ENCODE measurements at regions not wholly inside any gene's neighbourhood (a gene's known extent, or its start where the extent isn't known, plus 50 kb on each side); places are given as distances from the start of the nearest gene placed in this dataset.
"Not testable (repeated sequence)": the region's sequence is repeated elsewhere in the genome, so short reads cannot be mapped to it uniquely, and the experiment has no call there.

GRCh38 chr16:6728381-6728780 lies 604.3 kb upstream of the RBFOX1 start:
- no peak overlapping the region for H3K27ac ChIP-seq
- no peak for DNase-seq (ENCODE audit: low spot score)
- no peaks in the 10 kb centered on the region for H3K36me3 ChIP-seq
- no peak for TF ChIP-seq CTCF (IDR thresholded peaks at IDR 0.05)
- no peaks in the 10 kb centered on the region for H3K4me1 ChIP-seq
- H3K9me3 ChIP-seq: no peaks in the 10 kb centered on the region
- no peak overlapping the region for H3K4me3 ChIP-seq
- no peaks in the 10 kb centered on the region for H3K27me3 ChIP-seq

GRCh38 chr16:6726621-6727020 lies 606.0 kb upstream of the RBFOX1 start:
- no peak for DNase-seq (ENCODE audit: low spot score)
- no peak for TF ChIP-seq CTCF (IDR thresholded peaks at IDR 0.05)
- Histone ChIP-seq H3K4me3 (no peak overlapping the region), H3K36me3 (no peaks in the 10 kb centered on the region), H3K27ac (no peak overlapping the region), H3K9me3 (no peaks in the 10 kb centered on the region), H3K4me1 (no peaks in the 10 kb centered on the region), H3K27me3 (no peaks in the 10 kb centered on the region)

GRCh38 chr16:6725634-6726331 lies 606.9 kb upstream of the RBFOX1 start:
- H3K27ac ChIP-seq: no peak overlapping the region
- no peak for TF ChIP-seq CTCF (IDR thresholded peaks at IDR 0.05)
- no peaks in the 10 kb centered on the region for H3K4me1 ChIP-seq
- no peaks in the 10 kb centered on the region for H3K27me3 ChIP-seq
- no peak overlapping the region for H3K4me3 ChIP-seq
- DNase-seq (ENCODE audit: low spot score): no peak
- H3K9me3 ChIP-seq: no peaks in the 10 kb centered on the region
- H3K36me3 ChIP-seq: no peaks in the 10 kb centered on the region

GRCh38 chr16:6725206-6725605 lies 607.4 kb upstream of the RBFOX1 start:
- not testable (repeated sequence) for DNase-seq (ENCODE audit: low spot score); H3K27me3 ChIP-seq; H3K27ac ChIP-seq; H3K4me3 ChIP-seq; H3K4me1 ChIP-seq; H3K36me3 ChIP-seq; H3K9me3 ChIP-seq

GRCh38 chr16:6722786-6723185 lies 609.9 kb upstream of the RBFOX1 start:
- no peak for DNase-seq (ENCODE audit: low spot score)
- Histone ChIP-seq H3K4me1 (no peaks in the 10 kb centered on the region), H3K4me3 (no peak overlapping the region), H3K27me3 (no peaks in the 10 kb centered on the region), H3K9me3 (no peaks in the 10 kb centered on the region), H3K36me3 (no peaks in the 10 kb centered on the region), H3K27ac (no peak overlapping the region)
- TF ChIP-seq CTCF (IDR thresholded peaks at IDR 0.05): no peak

- Histone ChIP-seq H3K9me3 (no peaks in the 10 kb centered on the region), H3K36me3 (no peaks in the 10 kb centered on the region), H3K4me3 (no peak overlapping the region), H3K27ac (no peak overlapping the region), H3K4me1 (no peaks in the 10 kb centered on the region), H3K27me3 (no peaks in the 10 kb centered on the region)
- no peak for DNase-seq (ENCODE audit: low spot score)
- no peak for TF ChIP-seq CTCF (IDR thresholded peaks at IDR 0.05)
These were observed 618.1 kb upstream of the RBFOX1 start for GRCh38 chr16:6714510-6714909.

Measured in right atrium auricular region (tissue), 2 donors.